GM06990 (cell line): ENCODE measurements at regions not wholly inside any gene's neighbourhood (a gene's known extent, or its start where the extent isn't known, plus 50 kb on each side); places are given as distances from the start of the nearest gene placed in this dataset.

Experiments
- DNase-seq: peaks from one replicate; pipeline ENCODE4 v3.0.0-alpha.2; 2011; ENCODE audit not compliant: insufficient read length; ENCODE audit errors: extremely low read depth
- H3K27me3 ChIP-seq: replicated peaks from 2 replicates; pipeline ENCODE4 v1.6.0; 2011; ENCODE audit warnings: low read length; ENCODE audit not compliant: control insufficient read depth, insufficient read depth
- H3K36me3 ChIP-seq: 2 replicates; pipeline ENCODE4 v1.5.1; 2011; ENCODE audit warnings: low read length; ENCODE audit not compliant: control insufficient read depth, insufficient read depth
- H3K4me3 ChIP-seq: replicated peaks from 2 replicates; pipeline ENCODE4 v1.5.1; 2011; ENCODE audit warnings: low read depth, mild to moderate bottlenecking, control low read depth, low read length
- TF ChIP-seq, protein P1 (sequence below): IDR thresholded peaks from 2 replicates; pipeline ENCODE4 v1.5.1; 2011; ENCODE audit warnings: low read length, control low read depth, mild to moderate bottlenecking, inconsistent platforms; ENCODE audit not compliant: insufficient read depth, poor library complexity, severe bottlenecking

DNA sequence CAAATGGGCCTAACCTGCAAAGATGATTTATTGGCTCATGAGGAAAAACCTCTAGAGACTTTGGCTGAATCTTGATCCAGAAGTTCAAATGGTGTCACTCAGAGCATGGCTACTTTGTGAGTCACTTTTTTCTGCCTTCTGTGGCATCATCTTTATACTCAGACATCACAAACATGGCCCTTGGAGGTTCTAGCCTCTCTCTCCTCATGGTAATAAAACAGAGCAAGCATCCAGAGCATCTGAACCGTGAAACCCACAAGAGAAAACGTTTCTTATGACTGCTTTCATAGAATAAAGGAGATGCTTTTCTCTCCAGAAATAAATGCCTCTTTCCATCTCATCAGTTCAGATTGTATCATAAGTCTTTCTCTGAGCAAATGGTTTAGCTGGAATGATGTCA, 780.3 kb downstream of the KCTD16 start:
- TF ChIP-seq, protein P1, sequence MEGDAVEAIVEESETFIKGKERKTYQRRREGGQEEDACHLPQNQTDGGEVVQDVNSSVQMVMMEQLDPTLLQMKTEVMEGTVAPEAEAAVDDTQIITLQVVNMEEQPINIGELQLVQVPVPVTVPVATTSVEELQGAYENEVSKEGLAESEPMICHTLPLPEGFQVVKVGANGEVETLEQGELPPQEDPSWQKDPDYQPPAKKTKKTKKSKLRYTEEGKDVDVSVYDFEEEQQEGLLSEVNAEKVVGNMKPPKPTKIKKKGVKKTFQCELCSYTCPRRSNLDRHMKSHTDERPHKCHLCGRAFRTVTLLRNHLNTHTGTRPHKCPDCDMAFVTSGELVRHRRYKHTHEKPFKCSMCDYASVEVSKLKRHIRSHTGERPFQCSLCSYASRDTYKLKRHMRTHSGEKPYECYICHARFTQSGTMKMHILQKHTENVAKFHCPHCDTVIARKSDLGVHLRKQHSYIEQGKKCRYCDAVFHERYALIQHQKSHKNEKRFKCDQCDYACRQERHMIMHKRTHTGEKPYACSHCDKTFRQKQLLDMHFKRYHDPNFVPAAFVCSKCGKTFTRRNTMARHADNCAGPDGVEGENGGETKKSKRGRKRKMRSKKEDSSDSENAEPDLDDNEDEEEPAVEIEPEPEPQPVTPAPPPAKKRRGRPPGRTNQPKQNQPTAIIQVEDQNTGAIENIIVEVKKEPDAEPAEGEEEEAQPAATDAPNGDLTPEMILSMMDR: no peak
- H3K36me3 ChIP-seq: no peaks in the 10 kb centered on the region
- no peaks in the 10 kb centered on the region for H3K27me3 ChIP-seq
- DNase-seq: no peak
- no peak overlapping the region for H3K4me3 ChIP-seq

DNA sequence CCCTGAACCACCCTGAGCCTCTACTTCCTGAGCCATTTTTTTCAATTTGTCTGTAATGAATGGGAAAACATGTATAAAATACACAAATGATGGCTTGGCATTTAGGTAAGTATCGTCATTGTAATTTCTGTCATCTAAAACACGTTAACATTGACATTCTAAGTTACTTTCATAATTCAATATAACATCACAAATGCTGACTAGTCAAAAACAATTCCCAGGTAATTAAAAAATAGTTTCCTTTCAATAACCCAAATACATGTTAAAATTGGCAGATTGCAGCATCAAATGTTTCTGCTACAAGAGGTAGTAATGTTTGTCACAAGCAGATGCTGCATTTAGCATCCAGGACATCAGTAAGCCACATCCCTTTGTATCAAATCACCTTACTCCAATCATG, 776.4 kb downstream of the KCTD16 start:
- H3K36me3 ChIP-seq: no peaks in the 10 kb centered on the region
- H3K4me3 ChIP-seq: no peak overlapping the region
- H3K27me3 ChIP-seq: no peaks in the 10 kb centered on the region
- DNase-seq: no peak
- TF ChIP-seq, protein P1: no peak

- H3K4me3 ChIP-seq: no peak overlapping the region
- no peaks in the 10 kb centered on the region for H3K36me3 ChIP-seq
- TF ChIP-seq, protein P1: no peak
- DNase-seq: no peak
- H3K27me3 ChIP-seq: no peaks in the 10 kb centered on the region
Measured at GRCh38 chr5:144945503-144945902, 774.8 kb downstream of the KCTD16 start.

DNA sequence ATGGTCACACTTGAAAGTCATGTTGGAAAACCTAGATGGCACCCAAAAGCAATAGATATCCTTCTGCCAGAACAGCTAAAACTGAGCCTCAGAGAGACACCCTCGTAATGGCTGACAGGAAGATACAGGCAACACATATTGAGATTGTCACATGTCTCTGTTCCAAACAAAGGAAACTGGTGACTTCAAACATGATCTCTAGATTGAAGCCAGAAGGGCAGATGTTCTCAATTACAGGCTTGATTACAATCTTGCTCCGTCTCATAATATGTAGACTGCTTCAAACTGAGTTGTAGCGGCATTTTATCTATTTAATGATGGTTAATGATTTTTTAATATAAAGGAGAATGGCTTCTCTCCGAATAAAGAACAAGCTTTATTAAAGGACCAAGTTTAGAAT, 774.3 kb downstream of the KCTD16 start:
- no peak for DNase-seq
- no peaks in the 10 kb centered on the region for H3K36me3 ChIP-seq
- no peak overlapping the region for H3K4me3 ChIP-seq
- TF ChIP-seq, protein P1: no peak
- no peaks in the 10 kb centered on the region for H3K27me3 ChIP-seq

DNA sequence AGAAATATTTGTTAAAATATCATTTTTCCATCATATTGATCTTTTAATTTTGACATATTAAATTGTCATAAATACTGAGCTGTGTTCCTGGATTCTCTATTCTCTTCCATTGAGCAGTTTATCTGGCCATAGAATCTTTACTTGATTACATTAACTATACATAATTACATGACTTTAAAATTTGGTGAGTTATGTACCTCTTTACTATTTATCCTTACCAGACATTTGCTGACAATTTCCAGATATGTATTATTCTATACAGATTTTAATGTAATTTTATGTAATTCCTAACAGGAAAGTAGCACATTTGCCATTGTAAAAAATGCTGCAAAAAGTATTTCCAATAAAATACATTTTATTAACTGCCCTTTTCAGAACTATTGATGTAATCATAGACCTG, 770.3 kb downstream of the KCTD16 start:
- DNase-seq: no peak
- Histone ChIP-seq H3K36me3 (no peaks in the 10 kb centered on the region), H3K4me3 (no peak overlapping the region), H3K27me3 (no peaks in the 10 kb centered on the region)
- TF ChIP-seq, protein P1: no peak

- Histone ChIP-seq H3K27me3 (no peaks in the 10 kb centered on the region), H3K36me3 (no peaks in the 10 kb centered on the region), H3K4me3 (no peak overlapping the region)
- no peak for DNase-seq
- TF ChIP-seq, protein P1: no peak
Measured at GRCh38 chr5:144918371-144918770, 747.7 kb downstream of the KCTD16 start.
